ENCODE measurements at regions not wholly inside any gene's neighbourhood (a gene's known extent, or its start where the extent isn't known, plus 50 kb on each side); places are given as distances from the start of the nearest gene placed in this dataset.
"Not testable (repeated sequence)": the region's sequence is repeated elsewhere in the genome, so short reads cannot be mapped to it uniquely, and the experiment has no call there.

GRCh38 chr18:22504251-22505030 lies 86.7 kb upstream of the CTAGE1 start:
- no peak for DNase-seq (ENCODE audit: low spot score)

GRCh38 chr18:22505141-22505591 lies 87.5 kb upstream of the CTAGE1 start:
- DNase-seq (ENCODE audit: low spot score): no peak

- no peak for DNase-seq (ENCODE audit: low spot score)
These were observed 89.3 kb upstream of the CTAGE1 start for GRCh38 chr18:22507055-22507454.

GRCh38 chr18:22509423-22509822 lies 91.7 kb upstream of the CTAGE1 start:
- DNase-seq (ENCODE audit: low spot score): no peak

GRCh38 chr18:22510697-22511096 lies 93.0 kb upstream of the CTAGE1 start:
- DNase-seq (ENCODE audit: low spot score): no peak

- no peak for DNase-seq (ENCODE audit: low spot score)
These were observed 96.2 kb upstream of the CTAGE1 start for GRCh38 chr18:22513721-22514481.

GRCh38 chr18:22514655-22515054 lies 96.9 kb upstream of the CTAGE1 start:
- no peak for DNase-seq (ENCODE audit: low spot score)

GRCh38 chr18:22515250-22515649 lies 97.5 kb upstream of the CTAGE1 start:
- DNase-seq (ENCODE audit: low spot score): no peak

- no peak for DNase-seq (ENCODE audit: low spot score)
These were observed 99.6 kb upstream of the CTAGE1 start for GRCh38 chr18:22517356-22517755.

- no peak for DNase-seq (ENCODE audit: low spot score)
These were observed 103.5 kb upstream of the CTAGE1 start for GRCh38 chr18:22521026-22521707.

- DNase-seq (ENCODE audit: low spot score): no peak
These were observed 105.8 kb upstream of the CTAGE1 start for GRCh38 chr18:22523481-22523880.

GRCh38 chr18:22524783-22525182 lies 107.1 kb upstream of the CTAGE1 start:
- no peak for DNase-seq (ENCODE audit: low spot score)

- no peak for DNase-seq (ENCODE audit: low spot score)
These were observed 107.6 kb upstream of the CTAGE1 start for GRCh38 chr18:22525313-22525712.

GRCh38 chr18:22525883-22526282 lies 108.2 kb upstream of the CTAGE1 start:
- DNase-seq (ENCODE audit: low spot score): no peak

GRCh38 chr18:22528291-22528690 lies 110.6 kb upstream of the CTAGE1 start:
- no peak for DNase-seq (ENCODE audit: low spot score)

- DNase-seq (ENCODE audit: low spot score): not testable (repeated sequence)
These were observed 117.0 kb upstream of the CTAGE1 start for GRCh38 chr18:22534706-22535105.

GRCh38 chr18:22536558-22536957 lies 118.8 kb upstream of the CTAGE1 start:
- DNase-seq (ENCODE audit: low spot score): no peak

- no peak for DNase-seq (ENCODE audit: low spot score)
These were observed 120.7 kb upstream of the CTAGE1 start for GRCh38 chr18:22538426-22538825.

- DNase-seq (ENCODE audit: low spot score): no peak
These were observed 121.5 kb upstream of the CTAGE1 start for GRCh38 chr18:22539051-22539765.

- no peak for DNase-seq (ENCODE audit: low spot score)
These were observed 123.5 kb upstream of the CTAGE1 start for GRCh38 chr18:22541232-22541631.

- no peak for DNase-seq (ENCODE audit: low spot score)
These were observed 124.7 kb upstream of the CTAGE1 start for GRCh38 chr18:22542406-22542835.

- no peak for DNase-seq (ENCODE audit: low spot score)
These were observed 126.1 kb upstream of the CTAGE1 start for GRCh38 chr18:22543769-22544168.

Measured in NAMALWA (cell line).